B cell (primary cell): ENCODE measurements at regions not wholly inside any gene's neighbourhood (a gene's known extent, or its start where the extent isn't known, plus 50 kb on each side); places are given as distances from the start of the nearest gene placed in this dataset.
"Not testable (repeated sequence)": the region's sequence is repeated elsewhere in the genome, so short reads cannot be mapped to it uniquely, and the experiment has no call there.

Source experiments
- ATAC-seq: fragments of 200-7000 bp; cut with Tn5 transposase; one replicate; pipeline ENCODE4 v1.10.0; 2021; ENCODE audit warnings: low read depth, mild to moderate bottlenecking, moderate number of reproducible peaks, moderate library complexity
- CTCF ChIA-PET: fragments of 350-600 bp; sonication (Branson Sonifier 250); formaldehyde crosslinking; loops from one replicate; lab custom pipeline; 2021; ENCODE audit warnings: antibody characterized with exemption, inconsistent platforms; lab: Charles Lee
- POLR2A ChIA-PET: fragments of 350-600 bp; sonication (Branson Sonifier 250); formaldehyde crosslinking; loops from one replicate; lab custom pipeline; 2021; ENCODE audit warnings: antibody characterized with exemption; lab: Charles Lee
- DNase-seq: peaks from one replicate; pipeline ENCODE4 v3.0.0; 2013
- H2AFZ ChIP-seq: 2 replicates; pipeline ENCODE4 v1.6.1; 2012; ENCODE audit warnings: mild to moderate bottlenecking, low read depth, low read length; ENCODE audit not compliant: insufficient read depth, poor library complexity, severe bottlenecking
- H3K27ac ChIP-seq, 2 donors: 1 replicate in 1 of 2; 2 replicates in 1 of 2; pipeline ENCODE4 v1.5.1; 2012 to 2013; ENCODE audit warnings: low read length in 2 of 2, mild to moderate bottlenecking in 2 of 2, moderate library complexity in 1 of 2
- H3K27me3 ChIP-seq, 4 experiments: fragments of 200-600 bp in 1 of 4; sonication (generic) in 1 of 4; replicated peaks in 1 of 4; 1 replicate in 2 of 4; 2 replicates in 2 of 4; pipeline versions ENCODE4 v1.6.1 to v1.7.0; 2013 to 2016; ENCODE audit warnings: low read length in 3 of 4, mild to moderate bottlenecking in 2 of 4, mixed read lengths in 1 of 4, moderate library complexity in 1 of 4; ENCODE audit not compliant: insufficient read depth in 4 of 4, control insufficient read depth in 3 of 4; ENCODE audit errors: control extremely low read depth in 1 of 4
- H3K36me3 ChIP-seq, 2 experiments: replicated peaks in 1 of 2; 1 replicate in 1 of 2; 2 replicates in 1 of 2; pipeline versions ENCODE4 v1.6.1 to v1.7.1; 2013; ENCODE audit warnings: low read length in 1 of 2; ENCODE audit not compliant: insufficient read depth in 2 of 2, control insufficient read depth in 1 of 2; ENCODE audit errors: control extremely low read depth in 1 of 2, extremely low read depth in 1 of 2
- H3K4me1 ChIP-seq, 2 donors: fragments of 200-600 bp in 1 of 2; sonication (generic) in 1 of 2; 1 replicate in 1 of 2; 2 replicates in 1 of 2; pipeline versions ENCODE4 v1.5.1 to v1.6.1; 2013 to 2017; ENCODE audit warnings: low read length in 2 of 2; ENCODE audit not compliant: control insufficient read depth in 2 of 2, insufficient read depth in 2 of 2
- H3K4me2 ChIP-seq: replicated peaks from 2 replicates; pipeline ENCODE3; 2012; ENCODE audit warnings: mild to moderate bottlenecking, low read depth, low read length; ENCODE audit not compliant: poor library complexity, severe bottlenecking
- H3K4me3 ChIP-seq, 5 experiments: fragments of 200-600 bp in 1 of 5; sonication (generic) in 1 of 5; 1 replicate in 3 of 5; 2 replicates in 2 of 5; pipeline versions ENCODE4 v1.5.1 to v1.7.0; 2011 to 2016; ENCODE audit warnings: low read length in 4 of 5, mild to moderate bottlenecking in 4 of 5, low read depth in 2 of 5, control low read depth in 1 of 5, moderate library complexity in 1 of 5; ENCODE audit not compliant: insufficient read depth in 1 of 5; ENCODE audit errors: control extremely low read depth in 1 of 5, extremely low read depth in 1 of 5
- H3K79me2 ChIP-seq: fragments of 200-600 bp; sonication (generic); one replicate; pipeline ENCODE4 v1.6.0; 2016; ENCODE audit warnings: low read length; ENCODE audit not compliant: control insufficient read depth, insufficient read depth
- H3K9ac ChIP-seq: fragments of 200-600 bp; sonication (generic); 2 replicates; pipeline ENCODE4 v1.6.1; 2017; ENCODE audit warnings: mild to moderate bottlenecking, low read length, moderate library complexity
- H3K9me3 ChIP-seq, 3 donors: one replicate each; pipeline versions ENCODE4 v1.6.1 to v1.7.1; 2013; ENCODE audit warnings: low read length in 2 of 3; ENCODE audit not compliant: control insufficient read depth in 2 of 3, insufficient read depth in 1 of 3; ENCODE audit errors: control extremely low read depth in 1 of 3
- H4K20me1 ChIP-seq: 2 replicates; pipeline ENCODE4 v1.6.0; 2012; ENCODE audit warnings: mild to moderate bottlenecking, low read length; ENCODE audit not compliant: insufficient read depth, control insufficient read depth, poor library complexity, severe bottlenecking
- H3K27ac Mint-ChIP-seq: one replicate; pipeline ENCODE4 v1.8.0; 2021; ENCODE audit warnings: mixed read lengths
- H3K27me3 Mint-ChIP-seq: one replicate; pipeline ENCODE4 v1.8.0; 2021; ENCODE audit warnings: mixed read lengths
- H3K4me1 Mint-ChIP-seq: one replicate; pipeline ENCODE4 v1.8.0; 2021; ENCODE audit warnings: mixed read lengths
- H3K4me3 Mint-ChIP-seq: one replicate; pipeline ENCODE4 v1.8.0; 2021; ENCODE audit warnings: mixed read lengths
- H3K9me3 Mint-ChIP-seq: one replicate; pipeline ENCODE4 v1.8.0; 2022; ENCODE audit warnings: mixed read lengths; ENCODE audit not compliant: insufficient read depth
- CTCF ChIP-seq: fragments of 200-600 bp; IDR thresholded peaks from one replicate; pipeline ENCODE4 v1.8.0; 2022; ENCODE audit warnings: antibody characterized with exemption, mild to moderate bottlenecking
- EZH2 ChIP-seq: IDR thresholded peaks from 2 replicates; pipeline ENCODE4 v1.6.1; 2012; ENCODE audit warnings: borderline replicate concordance, low read depth, mild to moderate bottlenecking, moderate library complexity, low read length; ENCODE audit not compliant: insufficient read depth, poor library complexity, severe bottlenecking
- WGBS: methylation state at CpG from one replicate; pipeline ENCODE4 v1.1.5; 2013; ENCODE audit warnings: missing lambda C conversion rate; ENCODE audit not compliant: insufficient coverage; 5-methylcytosine and 5-hydroxymethylcytosine counted together
- intact Hi-C: fragments of 100-400 bp; cut with micrococcal nuclease; formaldehyde crosslinking; loops from one replicate; pipeline ENCODE4 v1.10.0; 2022

- Histone ChIP-seq H3K27ac (no peak overlapping the region), H3K9me3 (peaks cover 0 to 18% (median 3%) of the 10 kb centered on the region in 3 donors), H2AFZ (no peak overlapping the region), H4K20me1 (no peaks in the 10 kb centered on the region), H3K4me1 (no peaks in the 10 kb centered on the region), H3K36me3 (no peaks in the 10 kb centered on the region), H3K4me2 (no peak overlapping the region), H3K9ac (no peak overlapping the region), H3K27me3 (no peaks in the 10 kb centered on the region), H3K79me2 (no peaks in the 10 kb centered on the region), H3K4me3 (no peak overlapping the region)
- TF ChIP-seq EZH2 (no peak), CTCF (no peak)
- POLR2A ChIA-PET, result no interaction called here
- Mint-ChIP-seq H3K4me1 (no peaks in the 10 kb centered on the region), H3K4me3 (no peak overlapping the region), H3K27ac (no peak overlapping the region), H3K27me3 (no peaks in the 10 kb centered on the region), H3K9me3 (peaks cover 22% of the 10 kb centered on the region)
- ATAC-seq (no peak), DNase-seq (no peak)
- CTCF ChIA-PET, result no interaction called here
- intact Hi-C loops, result no loop called here
Observed at GRCh38 chr19:31483226-31483857, 134.1 kb upstream of the TSHZ3 start.

- H2AFZ ChIP-seq, H3K4me3 ChIP-seq, H4K20me1 ChIP-seq, H3K27ac ChIP-seq, H3K4me1 Mint-ChIP-seq, DNase-seq, H3K9ac ChIP-seq, H3K4me2 ChIP-seq, ATAC-seq, intact Hi-C loops, POLR2A ChIA-PET, H3K79me2 ChIP-seq, H3K27ac Mint-ChIP-seq, H3K27me3 ChIP-seq, CTCF ChIA-PET, H3K4me1 ChIP-seq, H3K4me3 Mint-ChIP-seq, H3K36me3 ChIP-seq, H3K27me3 Mint-ChIP-seq: not testable (repeated sequence)
- peaks cover 0 to 19% (median 2%) of the 10 kb centered on the region in 3 donors for H3K9me3 ChIP-seq
- H3K9me3 Mint-ChIP-seq, result peaks cover 21% of the 10 kb centered on the region
- WGBS, result 93% methylated on average over 2 of the region's 2 CpGs
Observed at GRCh38 chr19:31484858-31485410, 135.7 kb upstream of the TSHZ3 start.
